Central memory CD8-positive, alpha-beta T cell (primary cell): ENCODE measurements at regions not wholly inside any gene's neighbourhood (a gene's known extent, or its start where the extent isn't known, plus 50 kb on each side); places are given as distances from the start of the nearest gene placed in this dataset.
"Not testable (repeated sequence)": the region's sequence is repeated elsewhere in the genome, so short reads cannot be mapped to it uniquely, and the experiment has no call there.

Experiments used
- ATAC-seq: fragments of 150-1000 bp; cut with Tn5 transposase; replicated peaks from 2 replicates; pipeline ENCODE4 v1.10.0; 2022; ENCODE audit warnings: mild to moderate bottlenecking, moderate FRiP score, moderate number of reproducible peaks; ENCODE audit not compliant: poor library complexity, severe bottlenecking; ENCODE audit errors: extremely low read depth
- DNase-seq, 2 donors: peaks; one replicate each; pipeline ENCODE4 v3.0.0; 2021; ENCODE audit warnings: low spot score in 2 of 2
- H3K27ac Mint-ChIP-seq: one replicate; pipeline ENCODE4 v1.8.0; 2022; ENCODE audit warnings: low read depth, mild to moderate bottlenecking, moderate library complexity, mixed read lengths
- H3K27me3 Mint-ChIP-seq: one replicate; pipeline ENCODE4 v1.8.0; 2022; ENCODE audit warnings: mixed read lengths
- H3K36me3 Mint-ChIP-seq: one replicate; pipeline ENCODE4 v1.8.0; 2022; ENCODE audit warnings: mild to moderate bottlenecking, moderate library complexity, mixed read lengths; ENCODE audit not compliant: insufficient read depth
- H3K4me1 Mint-ChIP-seq: one replicate; pipeline ENCODE4 v1.8.0; 2022; ENCODE audit warnings: mixed read lengths
- H3K4me3 Mint-ChIP-seq: one replicate; pipeline ENCODE4 v1.8.0; 2022; ENCODE audit warnings: mild to moderate bottlenecking, moderate library complexity, mixed read lengths
- H3K9me3 Mint-ChIP-seq: one replicate; pipeline ENCODE4 v1.8.0; 2022; ENCODE audit warnings: mixed read lengths

GRCh38 chr5:135149229-135149955, 115.4 kb upstream of the PITX1 start:
- Mint-ChIP-seq H3K4me1 (no peaks in the 10 kb centered on the region), H3K9me3 (peaks cover 8% of the 10 kb centered on the region), H3K4me3 (no peak overlapping the region), H3K27me3 (peaks cover 48% of the 10 kb centered on the region), H3K36me3 (no peaks in the 10 kb centered on the region), H3K27ac (no peak overlapping the region)
- ATAC-seq (no peak), DNase-seq (no peak)

GRCh38 chr5:135147294-135148090, 113.5 kb upstream of the PITX1 start:
- Mint-ChIP-seq H3K27ac (no peak overlapping the region), H3K9me3 (peaks cover 10% of the 10 kb centered on the region), H3K27me3 (peaks cover 37% of the 10 kb centered on the region), H3K4me3 (no peak overlapping the region), H3K36me3 (no peaks in the 10 kb centered on the region), H3K4me1 (no peaks in the 10 kb centered on the region)
- DNase-seq (no peak), ATAC-seq (no peak)

GRCh38 chr5:135145985-135146384, 112.0 kb upstream of the PITX1 start:
- no peaks in the 10 kb centered on the region for H3K36me3 Mint-ChIP-seq
- H3K4me1 Mint-ChIP-seq, result no peaks in the 10 kb centered on the region
- peaks cover 26% of the 10 kb centered on the region for H3K27me3 Mint-ChIP-seq
- DNase-seq (no peak), ATAC-seq (no peak)
- H3K27ac Mint-ChIP-seq, result no peak overlapping the region
- peaks cover 10% of the 10 kb centered on the region for H3K9me3 Mint-ChIP-seq
- no peak overlapping the region for H3K4me3 Mint-ChIP-seq

GRCh38 chr5:135143682-135144081, 109.7 kb upstream of the PITX1 start:
- H3K9me3 Mint-ChIP-seq, result peaks cover 10% of the 10 kb centered on the region
- not testable (repeated sequence) for H3K4me1 Mint-ChIP-seq, DNase-seq, ATAC-seq, H3K27ac Mint-ChIP-seq, H3K4me3 Mint-ChIP-seq, H3K36me3 Mint-ChIP-seq
- H3K27me3 Mint-ChIP-seq, result peaks cover 36% of the 10 kb centered on the region

DNA sequence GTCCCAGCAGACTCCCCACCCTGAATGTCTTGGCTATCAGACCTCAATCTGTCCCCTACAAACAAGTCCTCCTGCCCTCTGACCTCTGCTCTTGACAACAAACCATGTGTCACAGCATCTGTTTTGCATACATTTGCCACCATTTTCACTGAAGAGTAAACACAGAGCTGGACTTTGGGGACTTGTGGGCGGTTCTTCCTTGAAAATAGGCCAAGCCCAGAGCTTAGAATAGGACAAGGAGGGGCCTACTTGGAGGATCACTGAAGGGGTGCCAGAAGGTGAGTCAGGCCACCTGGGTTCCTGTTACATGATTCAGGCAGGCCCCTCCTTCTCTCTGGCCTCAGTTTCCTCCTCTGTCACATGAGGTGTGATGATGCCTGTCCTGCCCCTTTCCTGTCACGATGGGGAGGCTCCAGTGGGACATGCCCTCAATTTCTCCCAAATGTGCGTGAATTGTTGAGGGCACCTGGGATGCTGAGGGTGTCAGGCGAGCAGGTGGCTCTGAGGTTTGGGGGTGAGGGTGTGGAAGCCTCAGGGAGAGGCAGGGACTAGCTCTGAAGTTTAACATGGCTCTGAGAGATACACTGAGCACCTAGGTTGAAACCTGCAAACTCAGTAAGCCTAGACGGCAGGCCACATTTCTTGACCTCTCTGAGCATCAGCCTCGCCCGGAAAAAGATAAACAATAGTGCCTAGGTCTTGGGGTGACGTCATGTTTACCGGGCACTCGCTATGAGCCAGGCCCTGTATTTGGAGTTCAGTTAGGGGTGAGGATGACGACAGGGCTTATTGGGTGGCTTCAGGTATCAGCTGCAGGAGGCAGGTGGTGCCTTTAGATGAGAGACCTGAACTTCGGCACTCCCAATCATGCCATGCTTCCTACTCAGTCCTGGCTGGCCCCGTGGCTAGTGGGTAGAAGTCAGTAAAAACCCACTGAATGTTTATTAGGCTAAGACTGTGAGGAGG, 107.6 kb upstream of the PITX1 start:
- Mint-ChIP-seq H3K4me3 (no peak overlapping the region), H3K36me3 (no peaks in the 10 kb centered on the region), H3K27ac (no peak overlapping the region), H3K4me1 (no peaks in the 10 kb centered on the region), H3K9me3 (peaks cover 5% of the 10 kb centered on the region), H3K27me3 (peaks cover 24% of the 10 kb centered on the region)
- DNase-seq, result no peak
- ATAC-seq, result no peak

- ATAC-seq (no peak), DNase-seq (no peak)
- H3K4me1 Mint-ChIP-seq, result no peaks in the 10 kb centered on the region
Measured at GRCh38 chr5:135140446-135141204, 106.6 kb upstream of the PITX1 start.

GRCh38 chr5:135139381-135140134, 105.5 kb upstream of the PITX1 start:
- H3K27me3 Mint-ChIP-seq, result peaks cover 30% of the 10 kb centered on the region
- ATAC-seq (no peak), DNase-seq (no peak)
- H3K4me1 Mint-ChIP-seq, result no peaks in the 10 kb centered on the region
- no peak overlapping the region for H3K27ac Mint-ChIP-seq
- H3K9me3 Mint-ChIP-seq, result peaks cover 4% of the 10 kb centered on the region
- no peaks in the 10 kb centered on the region for H3K36me3 Mint-ChIP-seq
- no peak overlapping the region for H3K4me3 Mint-ChIP-seq

More at GRCh38 chr5:135140446-135141204, 106.6 kb upstream of the PITX1 start:
- Mint-ChIP-seq H3K4me3 (no peak overlapping the region), H3K36me3 (no peaks in the 10 kb centered on the region), H3K27me3 (peaks cover 30% of the 10 kb centered on the region), H3K27ac (no peak overlapping the region), H3K9me3 (peaks cover 5% of the 10 kb centered on the region)

- Mint-ChIP-seq H3K27ac (no peak overlapping the region), H3K27me3 (peaks cover 24% of the 10 kb centered on the region)
- ATAC-seq, result no peak
Measured at GRCh38 chr5:135138116-135138850, 104.3 kb upstream of the PITX1 start.

GRCh38 chr5:135137146-135137915, 103.3 kb upstream of the PITX1 start:
- no peaks in the 10 kb centered on the region for H3K4me1 Mint-ChIP-seq
- H3K27me3 Mint-ChIP-seq, result peaks cover 25% of the 10 kb centered on the region
- H3K9me3 Mint-ChIP-seq, result no peaks in the 10 kb centered on the region
- H3K36me3 Mint-ChIP-seq, result peaks cover under 1% of the 10 kb centered on the region
- no peak for DNase-seq
- no peak overlapping the region for H3K27ac Mint-ChIP-seq
- no peak for ATAC-seq
- H3K4me3 Mint-ChIP-seq, result no peak overlapping the region

More at GRCh38 chr5:135138116-135138850, 104.3 kb upstream of the PITX1 start:
- Mint-ChIP-seq H3K4me1 (no peaks in the 10 kb centered on the region), H3K36me3 (no peaks in the 10 kb centered on the region), H3K4me3 (no peak overlapping the region), H3K9me3 (no peaks in the 10 kb centered on the region)
- DNase-seq, result no peak

DNA sequence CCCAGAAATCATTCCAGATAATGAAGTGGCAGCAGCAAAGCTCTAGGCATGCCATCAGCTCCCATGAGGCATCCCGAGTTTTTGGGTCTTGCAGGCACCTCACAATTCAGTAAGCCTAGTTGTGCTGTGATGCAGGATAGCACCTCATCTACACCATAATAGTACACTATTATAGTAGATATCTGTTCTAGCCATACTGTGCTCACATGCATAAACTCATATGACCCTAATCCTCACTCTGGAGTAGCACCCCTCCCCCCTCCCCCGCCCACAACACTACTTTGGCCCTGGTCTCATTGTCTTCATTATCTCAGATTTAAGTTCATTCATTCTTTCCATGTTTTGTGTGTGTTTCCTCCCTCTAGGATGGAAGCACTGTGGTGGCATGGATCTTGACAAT, 102.5 kb upstream of the PITX1 start:
- DNase-seq, result no peak
- Mint-ChIP-seq H3K4me1 (no peaks in the 10 kb centered on the region), H3K36me3 (peaks cover 1% of the 10 kb centered on the region), H3K27me3 (peaks cover 30% of the 10 kb centered on the region), H3K4me3 (no peak overlapping the region), H3K27ac (no peak overlapping the region), H3K9me3 (no peaks in the 10 kb centered on the region)
- ATAC-seq, result no peak
